ENCODE measurements at regions not wholly inside any gene's neighbourhood (a gene's known extent, or its start where the extent isn't known, plus 50 kb on each side); places are given as distances from the start of the nearest gene placed in this dataset.
A peak's percentile ranks its signal among the peaks of the same experiment; 100 is the strongest.

GRCh38 chr13:40478775-40479174, 187.7 kb downstream of the FOXO1 start:
- Histone ChIP-seq H3K27ac (peak overlapping the region in 2 of 4 donors; percentile 66 to 81), H3K4me1 (peaks cover 15 to 37% (median 37%) of the 10 kb centered on the region in 3 donors), H3K4me3 (no peak overlapping the region), H3K9me3 (no peaks in the 10 kb centered on the region), H3K36me3 (no peaks in the 10 kb centered on the region), H3K27me3 (no peaks in the 10 kb centered on the region)
- TF ChIP-seq, protein P1, sequence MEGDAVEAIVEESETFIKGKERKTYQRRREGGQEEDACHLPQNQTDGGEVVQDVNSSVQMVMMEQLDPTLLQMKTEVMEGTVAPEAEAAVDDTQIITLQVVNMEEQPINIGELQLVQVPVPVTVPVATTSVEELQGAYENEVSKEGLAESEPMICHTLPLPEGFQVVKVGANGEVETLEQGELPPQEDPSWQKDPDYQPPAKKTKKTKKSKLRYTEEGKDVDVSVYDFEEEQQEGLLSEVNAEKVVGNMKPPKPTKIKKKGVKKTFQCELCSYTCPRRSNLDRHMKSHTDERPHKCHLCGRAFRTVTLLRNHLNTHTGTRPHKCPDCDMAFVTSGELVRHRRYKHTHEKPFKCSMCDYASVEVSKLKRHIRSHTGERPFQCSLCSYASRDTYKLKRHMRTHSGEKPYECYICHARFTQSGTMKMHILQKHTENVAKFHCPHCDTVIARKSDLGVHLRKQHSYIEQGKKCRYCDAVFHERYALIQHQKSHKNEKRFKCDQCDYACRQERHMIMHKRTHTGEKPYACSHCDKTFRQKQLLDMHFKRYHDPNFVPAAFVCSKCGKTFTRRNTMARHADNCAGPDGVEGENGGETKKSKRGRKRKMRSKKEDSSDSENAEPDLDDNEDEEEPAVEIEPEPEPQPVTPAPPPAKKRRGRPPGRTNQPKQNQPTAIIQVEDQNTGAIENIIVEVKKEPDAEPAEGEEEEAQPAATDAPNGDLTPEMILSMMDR (IDR thresholded peaks at IDR 0.05) = no peak
- ATAC-seq = no peak
- 69 to 70% methylated on average over 7 of the region's 7 CpGs for WGBS, 2 donors
- no peak for DNase-seq
- no peak for FAIRE-seq
- intact Hi-C loops (cut with DNase I) = no loop called here

DNA sequence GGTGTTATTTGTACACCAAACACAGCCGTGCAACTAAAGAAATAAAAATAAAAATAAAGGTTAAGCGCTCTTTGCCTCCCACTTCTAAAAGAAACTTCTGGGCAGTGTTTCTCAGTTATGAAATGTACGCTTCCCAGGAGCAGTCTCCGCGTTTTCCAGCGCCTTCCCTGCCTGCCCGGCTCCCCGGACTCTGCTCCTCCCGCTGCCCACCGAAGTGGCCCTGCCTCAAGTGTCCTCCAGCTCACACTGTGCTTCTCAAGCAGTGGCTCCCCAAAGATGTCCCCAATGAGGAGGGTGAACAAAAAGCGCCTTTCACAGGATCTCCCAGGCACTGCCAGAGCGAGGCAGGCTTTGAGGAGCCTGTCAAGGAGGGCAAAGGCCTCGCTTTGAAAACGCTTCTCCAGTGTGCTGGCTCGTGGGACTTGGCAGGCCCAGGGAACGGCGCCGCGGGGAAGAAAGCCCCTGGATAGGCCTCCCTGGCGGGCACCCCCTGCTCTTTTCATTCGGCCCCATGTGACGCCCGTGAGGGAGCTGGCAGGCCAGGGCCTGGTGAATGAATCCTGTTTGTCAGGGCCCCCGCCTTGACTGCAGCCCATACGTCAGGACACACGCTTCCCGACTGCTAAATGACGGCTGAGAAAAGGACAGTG, 187.1 kb downstream of the FOXO1 start:
- no peaks in the 10 kb centered on the region for H3K27me3 ChIP-seq
- H3K27ac ChIP-seq = peak overlapping the region in 3 of 4 donors; percentile 40 to 81 (median 66)
- no peak for FAIRE-seq
- TF ChIP-seq, protein P1 (IDR thresholded peaks at IDR 0.05) = no peak
- H3K36me3 ChIP-seq = no peaks in the 10 kb centered on the region
- no peak overlapping the region for H3K4me3 ChIP-seq
- H3K4me1 ChIP-seq = peaks cover 15 to 37% (median 37%) of the 10 kb centered on the region in 3 donors
- 84 to 86% methylated on average over 26 to 28 of the region's 28 CpGs for WGBS, 2 donors
- H3K9me3 ChIP-seq = no peaks in the 10 kb centered on the region
- ATAC-seq = peak in 1 of 4 donors; percentile 8
- no peak for DNase-seq
- intact Hi-C loops (cut with DNase I) = no loop called here

DNA sequence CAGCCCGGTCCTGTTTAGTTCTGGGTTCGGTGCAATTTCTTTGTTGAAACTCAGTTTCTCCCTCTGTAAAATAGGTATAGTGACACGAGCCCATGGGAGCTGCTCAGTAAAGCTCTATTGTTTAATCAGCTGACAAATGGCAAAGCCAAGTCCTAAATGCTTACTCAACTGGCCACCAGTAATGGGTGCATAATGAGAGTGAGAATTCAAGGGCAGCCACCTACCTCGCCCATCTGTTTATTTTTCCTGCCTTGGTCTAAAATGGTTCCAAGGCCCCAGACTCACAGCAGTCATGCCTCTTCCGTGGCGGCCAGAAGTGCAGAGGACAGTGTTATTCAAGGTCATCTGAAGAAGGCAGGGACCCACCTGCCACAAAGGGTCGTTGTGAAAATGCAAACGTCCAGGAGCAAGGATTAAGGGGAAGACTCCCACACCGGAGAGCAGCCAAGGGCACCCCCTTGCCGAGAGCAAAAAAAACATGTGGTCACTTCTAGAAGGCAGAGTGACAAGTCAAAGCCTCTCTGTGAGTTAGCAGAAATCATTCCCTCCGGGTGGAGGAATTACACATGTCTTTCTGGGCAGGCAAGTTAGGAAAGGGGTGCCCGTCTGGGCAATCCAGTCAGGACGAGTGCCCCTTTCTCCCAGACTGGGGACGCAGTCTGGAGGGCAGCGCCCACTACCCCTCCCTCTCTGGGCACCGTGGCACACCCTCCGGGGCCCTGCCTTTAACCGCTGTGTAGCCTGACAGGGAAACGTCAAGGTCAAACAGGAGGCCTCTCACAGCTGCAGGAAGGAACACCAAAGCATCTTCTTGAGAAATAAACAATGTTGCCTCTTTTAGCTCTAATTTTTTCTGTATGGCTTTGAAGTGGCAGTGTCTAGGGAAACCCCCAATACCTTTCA, 186.2 kb downstream of the FOXO1 start:
- Histone ChIP-seq H3K4me1 (peaks cover 17 to 42% (median 40%) of the 10 kb centered on the region in 3 donors), H3K36me3 (no peaks in the 10 kb centered on the region), H3K4me3 (no peak overlapping the region), H3K27me3 (no peaks in the 10 kb centered on the region), H3K27ac (peak overlapping the region in 3 of 4 donors; percentile 40 to 81 (median 66)), H3K9me3 (no peaks in the 10 kb centered on the region)
- TF ChIP-seq, protein P1 (IDR thresholded peaks at IDR 0.05) = no peak
- no peak for FAIRE-seq
- peak in 4 of 6 donors; percentile 45 to 61 (median 58) for DNase-seq
- peak; percentile 65 to 73 (median 66) for ATAC-seq
- 34 to 35% methylated on average over 19 of the region's 19 CpGs for WGBS, 2 donors
- intact Hi-C loops (cut with DNase I) = no loop called here

DNA sequence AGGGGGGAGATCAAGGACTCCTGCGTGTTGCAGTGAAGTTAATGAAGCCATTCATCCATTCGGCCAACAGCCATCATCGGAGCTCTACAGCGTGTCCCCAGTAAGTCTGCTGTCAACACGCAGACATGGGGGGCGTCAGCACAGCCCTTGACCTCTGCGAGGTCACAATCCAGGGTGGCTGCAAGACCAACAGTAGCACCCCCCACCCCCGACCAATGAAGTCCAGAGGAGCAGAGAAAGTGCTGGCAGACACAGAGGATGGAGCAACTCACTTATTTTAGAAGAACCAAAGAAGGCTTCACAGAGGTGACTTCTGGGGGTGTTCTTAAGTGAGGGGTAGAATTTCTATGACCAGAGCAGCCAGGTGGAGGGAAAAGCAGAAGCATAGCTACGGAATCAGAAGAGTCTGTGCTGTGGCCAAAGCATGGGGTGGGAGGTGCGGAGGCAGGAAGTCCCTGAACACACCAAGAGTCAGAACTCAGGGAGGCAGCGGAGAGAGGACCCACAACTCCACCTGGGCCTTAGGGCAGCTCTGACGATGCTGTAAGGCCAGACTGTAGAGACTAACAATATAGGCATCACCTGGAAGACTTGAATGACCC, 185.4 kb downstream of the FOXO1 start:
- H3K4me1 ChIP-seq = peaks cover 22 to 44% (median 42%) of the 10 kb centered on the region in 3 donors
- H3K4me3 ChIP-seq = no peak overlapping the region
- intact Hi-C loops (cut with DNase I) = no loop called here
- ATAC-seq (no peak), DNase-seq (no peak), FAIRE-seq (no peak)
- peak overlapping the region in 2 of 4 donors; percentile 40 to 81 for H3K27ac ChIP-seq
- H3K27me3 ChIP-seq = no peaks in the 10 kb centered on the region
- WGBS, 2 donors = 82 to 87% methylated on average over 12 of the region's 12 CpGs
- TF ChIP-seq, protein P1 (IDR thresholded peaks at IDR 0.05) = no peak
- H3K9me3 ChIP-seq = no peaks in the 10 kb centered on the region
- no peaks in the 10 kb centered on the region for H3K36me3 ChIP-seq

Measured in pancreas (tissue), 10 donors.